Dendritic cell treated with granulocyte-macrophage colony-stimulating factor and Interleukin-4, amounts not matched to agents 40 ng/mL and 50 ng/mL, for 4 days (primary cell): ENCODE measurements at regions not wholly inside any gene's neighbourhood (a gene's known extent, or its start where the extent isn't known, plus 50 kb on each side); places are given as distances from the start of the nearest gene placed in this dataset.

Experiments
- H3K27ac Mint-ChIP-seq: one replicate; pipeline ENCODE4 v1.8.0; 2022; ENCODE audit warnings: mild to moderate bottlenecking, mixed read lengths
- H3K27me3 Mint-ChIP-seq: one replicate; pipeline ENCODE4 v1.8.0; 2022; ENCODE audit warnings: mild to moderate bottlenecking, mixed read lengths
- H3K36me3 Mint-ChIP-seq: one replicate; pipeline ENCODE4 v1.8.0; 2022; ENCODE audit warnings: low read depth, mixed read lengths
- H3K4me1 Mint-ChIP-seq: one replicate; pipeline ENCODE4 v1.8.0; 2022; ENCODE audit warnings: low read depth, mixed read lengths
- H3K4me3 Mint-ChIP-seq: one replicate; pipeline ENCODE4 v1.8.0; 2022; ENCODE audit warnings: mild to moderate bottlenecking, moderate library complexity, mixed read lengths
- H3K9me3 Mint-ChIP-seq: one replicate; pipeline ENCODE4 v1.8.0; 2022; ENCODE audit warnings: mixed read lengths
- intact Hi-C: fragments of 100-400 bp; cut with micrococcal nuclease; formaldehyde crosslinking; loops from one replicate; pipeline ENCODE4 v1.15.0; 2022

DNA sequence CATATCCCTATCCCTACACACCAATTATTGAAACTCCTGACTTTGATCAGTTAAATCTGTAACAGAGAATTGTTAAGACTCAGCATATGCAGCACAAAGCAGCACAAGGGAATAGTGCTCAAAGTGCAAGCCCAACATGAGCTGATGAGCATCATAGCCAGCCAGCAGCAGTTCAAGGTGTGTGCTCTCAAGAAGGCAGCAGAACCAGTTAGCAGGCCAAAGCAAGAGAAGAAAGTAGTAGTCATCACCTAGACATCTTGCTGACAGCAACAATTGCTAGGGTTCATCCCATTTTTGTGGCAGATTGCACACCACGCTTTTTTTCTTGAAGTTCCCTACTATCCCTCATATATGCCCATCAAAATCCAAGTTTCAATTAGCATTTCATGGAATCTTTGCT lies 478.3 kb downstream of the COL11A1 start:
- no peak overlapping the region for H3K27ac Mint-ChIP-seq
- H3K4me1 Mint-ChIP-seq, result no peaks in the 10 kb centered on the region
- H3K4me3 Mint-ChIP-seq, result no peak overlapping the region
- intact Hi-C loops, result no loop called here
- H3K9me3 Mint-ChIP-seq, result no peaks in the 10 kb centered on the region
- H3K36me3 Mint-ChIP-seq, result no peaks in the 10 kb centered on the region
- H3K27me3 Mint-ChIP-seq, result no peaks in the 10 kb centered on the region

DNA sequence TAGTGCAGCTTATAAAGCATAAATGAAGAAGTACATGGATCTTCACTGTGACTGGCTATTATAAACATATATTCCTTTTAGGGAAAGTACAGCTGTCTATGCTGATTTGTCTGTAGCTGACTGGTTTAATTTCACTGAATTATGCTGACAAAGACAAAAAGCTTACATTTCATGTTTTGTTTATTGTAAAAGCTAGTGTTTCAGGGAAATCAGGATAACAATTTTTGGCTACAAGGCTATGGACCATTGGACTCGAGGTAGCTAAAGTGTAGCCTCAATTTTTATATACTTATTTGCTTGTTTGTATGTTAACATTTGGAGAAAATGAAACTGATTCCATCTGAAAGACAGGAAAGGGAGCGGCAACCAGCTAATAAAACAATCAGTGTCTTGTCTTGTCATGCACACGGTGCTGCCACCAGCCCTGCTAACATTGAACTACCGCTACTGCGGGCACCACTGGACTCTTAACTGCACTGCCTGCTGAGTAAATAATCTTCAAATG lies 480.2 kb downstream of the COL11A1 start:
- H3K36me3 Mint-ChIP-seq, result no peaks in the 10 kb centered on the region
- no peaks in the 10 kb centered on the region for H3K27me3 Mint-ChIP-seq
- no peaks in the 10 kb centered on the region for H3K4me1 Mint-ChIP-seq
- no peak overlapping the region for H3K4me3 Mint-ChIP-seq
- no peak overlapping the region for H3K27ac Mint-ChIP-seq
- H3K9me3 Mint-ChIP-seq, result no peaks in the 10 kb centered on the region
- intact Hi-C loops, result no loop called here

DNA sequence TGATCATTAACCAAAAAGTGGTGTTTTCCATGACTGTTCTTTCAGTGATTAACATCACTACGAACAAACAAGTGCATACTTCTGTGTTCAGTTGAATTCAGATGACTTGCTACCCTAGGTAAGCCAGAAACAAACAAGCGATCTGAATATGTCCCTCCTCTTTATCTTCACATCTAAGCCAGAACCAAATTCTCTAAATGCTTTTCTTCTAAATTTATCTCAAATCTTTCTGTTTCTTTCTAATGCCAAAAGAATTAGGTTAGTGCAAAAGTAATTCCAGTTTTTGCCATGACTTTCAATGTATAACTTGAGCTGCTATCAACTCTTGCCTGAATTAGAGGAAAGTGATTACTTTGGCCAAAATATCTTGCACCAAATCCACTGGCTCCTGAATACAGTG lies 481.2 kb downstream of the COL11A1 start:
- Mint-ChIP-seq H3K4me3 (no peak overlapping the region), H3K9me3 (no peaks in the 10 kb centered on the region), H3K4me1 (no peaks in the 10 kb centered on the region), H3K36me3 (no peaks in the 10 kb centered on the region), H3K27ac (no peak overlapping the region), H3K27me3 (no peaks in the 10 kb centered on the region)
- intact Hi-C loops, result no loop called here

DNA sequence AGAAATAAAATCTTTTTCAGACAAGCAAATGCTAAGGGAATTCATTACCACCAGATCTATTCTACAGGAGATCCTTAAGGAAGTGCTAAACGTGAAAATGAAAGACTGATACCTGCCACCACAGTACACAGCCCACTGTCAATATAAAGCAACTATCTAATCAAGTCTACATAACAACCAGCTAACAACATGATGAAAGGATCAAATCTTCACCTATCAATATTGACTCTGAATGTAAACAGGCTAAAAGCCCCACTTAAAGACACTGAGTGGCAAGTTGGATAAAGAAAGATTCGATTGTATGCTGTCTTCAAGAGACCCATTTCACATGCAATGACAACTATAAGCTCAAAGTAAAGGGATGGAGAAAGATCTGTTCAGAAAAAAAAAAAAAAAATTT lies 492.4 kb downstream of the COL11A1 start:
- intact Hi-C loops, result no loop called here
- no peaks in the 10 kb centered on the region for H3K4me1 Mint-ChIP-seq
- H3K27me3 Mint-ChIP-seq, result no peaks in the 10 kb centered on the region
- H3K27ac Mint-ChIP-seq, result no peak overlapping the region
- H3K9me3 Mint-ChIP-seq, result peaks cover 41% of the 10 kb centered on the region
- H3K4me3 Mint-ChIP-seq, result no peak overlapping the region
- H3K36me3 Mint-ChIP-seq, result no peaks in the 10 kb centered on the region

DNA sequence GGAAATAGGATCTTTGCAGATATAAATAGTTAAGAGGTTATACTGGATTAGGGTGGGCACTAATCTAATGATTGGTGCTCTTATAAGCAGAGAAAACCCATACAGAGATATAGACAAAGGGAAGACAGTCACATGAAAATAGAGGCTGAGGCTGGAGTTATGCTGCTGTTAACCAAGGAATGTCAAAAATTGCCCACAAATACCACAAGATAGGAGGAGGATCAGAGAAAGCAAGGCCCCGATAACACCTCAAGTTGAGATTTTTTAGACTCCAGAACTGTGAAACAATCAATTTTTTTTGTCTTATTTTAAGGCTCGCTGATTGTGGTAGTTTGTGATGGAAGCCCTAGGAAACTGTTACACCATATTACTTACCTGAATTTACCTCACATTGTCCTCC lies 513.2 kb downstream of the COL11A1 start:
- H3K36me3 Mint-ChIP-seq, result no peaks in the 10 kb centered on the region
- H3K9me3 Mint-ChIP-seq, result peaks cover 24% of the 10 kb centered on the region
- H3K4me3 Mint-ChIP-seq, result no peak overlapping the region
- H3K4me1 Mint-ChIP-seq, result no peaks in the 10 kb centered on the region
- intact Hi-C loops, result no loop called here
- H3K27me3 Mint-ChIP-seq, result no peaks in the 10 kb centered on the region
- H3K27ac Mint-ChIP-seq, result no peak overlapping the region

DNA sequence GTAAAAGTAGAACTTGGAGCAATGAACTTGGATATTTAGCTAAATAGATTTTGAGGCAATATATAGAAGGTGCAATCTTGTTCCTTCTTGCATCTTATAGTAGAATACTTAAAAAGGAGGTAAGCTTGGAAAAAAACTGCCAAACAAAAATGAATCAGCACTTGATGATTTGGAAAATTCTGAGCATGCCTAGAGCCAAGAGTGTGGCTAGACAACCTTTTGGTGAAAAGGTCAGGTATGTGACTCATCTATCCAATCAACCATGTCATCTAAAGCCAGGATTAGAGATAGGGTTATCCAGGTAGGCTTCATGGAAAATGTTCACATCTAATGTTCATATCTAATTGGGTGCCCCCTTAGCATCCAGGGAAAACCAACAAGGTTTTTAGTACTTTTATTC lies 515.0 kb downstream of the COL11A1 start:
- no peak overlapping the region for H3K27ac Mint-ChIP-seq
- H3K27me3 Mint-ChIP-seq, result no peaks in the 10 kb centered on the region
- H3K9me3 Mint-ChIP-seq, result peaks cover 24% of the 10 kb centered on the region
- intact Hi-C loops, result no loop called here
- H3K4me3 Mint-ChIP-seq, result no peak overlapping the region
- no peaks in the 10 kb centered on the region for H3K36me3 Mint-ChIP-seq
- no peaks in the 10 kb centered on the region for H3K4me1 Mint-ChIP-seq

DNA sequence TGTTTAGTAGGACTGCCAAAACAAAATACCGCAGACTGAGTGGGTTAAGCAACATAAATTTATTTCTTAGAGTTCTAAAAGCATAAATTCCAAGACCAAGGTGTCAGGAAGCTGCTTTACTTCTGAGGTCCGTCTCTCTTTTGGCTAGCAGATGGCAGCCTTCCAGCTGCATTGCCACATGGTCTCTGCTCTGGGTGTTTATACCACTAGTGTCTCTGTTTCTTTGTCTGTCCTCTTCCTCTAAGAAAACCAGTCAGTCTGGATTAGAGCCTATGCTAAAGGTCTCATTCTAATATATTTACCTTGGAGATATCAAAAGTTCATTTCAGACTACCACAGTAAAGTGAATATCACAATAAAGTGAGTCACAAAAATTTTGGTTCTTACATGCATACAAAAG lies 519.8 kb downstream of the COL11A1 start:
- no peak overlapping the region for H3K27ac Mint-ChIP-seq
- no peaks in the 10 kb centered on the region for H3K9me3 Mint-ChIP-seq
- H3K27me3 Mint-ChIP-seq, result no peaks in the 10 kb centered on the region
- intact Hi-C loops, result no loop called here
- H3K4me1 Mint-ChIP-seq, result no peaks in the 10 kb centered on the region
- no peaks in the 10 kb centered on the region for H3K36me3 Mint-ChIP-seq
- H3K4me3 Mint-ChIP-seq, result no peak overlapping the region

DNA sequence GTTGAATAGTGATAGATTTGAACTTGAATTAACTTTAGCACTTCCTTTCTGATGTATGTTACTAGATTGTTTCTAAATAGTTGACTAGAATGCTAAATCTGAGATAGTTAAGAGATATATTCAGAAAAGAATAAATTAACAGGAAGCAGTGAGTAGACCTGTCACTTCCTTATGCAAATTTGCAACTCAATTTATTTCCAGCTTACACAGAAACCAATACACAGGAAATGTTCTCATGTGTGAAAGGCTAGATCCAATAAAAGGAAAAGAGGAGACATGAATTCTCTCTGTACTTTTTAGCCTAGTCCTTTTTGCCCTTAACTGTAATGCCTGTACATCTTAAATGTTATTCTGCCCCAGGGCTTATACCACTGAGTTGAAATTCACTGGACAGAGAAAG lies 522.3 kb downstream of the COL11A1 start:
- no peaks in the 10 kb centered on the region for H3K27me3 Mint-ChIP-seq
- H3K4me1 Mint-ChIP-seq, result no peaks in the 10 kb centered on the region
- intact Hi-C loops, result no loop called here
- no peak overlapping the region for H3K27ac Mint-ChIP-seq
- no peak overlapping the region for H3K4me3 Mint-ChIP-seq
- H3K9me3 Mint-ChIP-seq, result no peaks in the 10 kb centered on the region
- no peaks in the 10 kb centered on the region for H3K36me3 Mint-ChIP-seq

DNA sequence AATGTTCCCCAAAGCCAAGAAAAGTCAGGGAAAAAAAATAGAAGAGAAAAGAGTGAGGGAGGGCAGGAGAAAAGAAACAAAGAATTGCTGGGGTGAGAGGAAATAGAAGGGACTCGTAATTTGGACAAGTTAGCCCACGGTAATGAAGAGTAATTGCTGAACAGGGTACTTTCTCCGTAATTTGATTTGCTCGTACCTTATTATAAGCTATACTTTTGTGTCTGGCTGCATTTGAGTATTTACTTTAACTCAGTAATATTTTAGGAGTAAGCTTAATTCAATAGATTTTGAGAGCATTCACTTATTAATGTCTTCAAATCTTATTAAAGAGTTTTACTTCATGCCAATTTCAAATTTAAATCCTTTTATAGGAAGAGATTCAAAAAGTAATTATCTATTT lies 527.5 kb downstream of the COL11A1 start:
- Mint-ChIP-seq H3K4me1 (no peaks in the 10 kb centered on the region), H3K36me3 (no peaks in the 10 kb centered on the region), H3K27me3 (no peaks in the 10 kb centered on the region), H3K4me3 (no peak overlapping the region), H3K9me3 (no peaks in the 10 kb centered on the region), H3K27ac (no peak overlapping the region)
- intact Hi-C loops, result no loop called here

DNA sequence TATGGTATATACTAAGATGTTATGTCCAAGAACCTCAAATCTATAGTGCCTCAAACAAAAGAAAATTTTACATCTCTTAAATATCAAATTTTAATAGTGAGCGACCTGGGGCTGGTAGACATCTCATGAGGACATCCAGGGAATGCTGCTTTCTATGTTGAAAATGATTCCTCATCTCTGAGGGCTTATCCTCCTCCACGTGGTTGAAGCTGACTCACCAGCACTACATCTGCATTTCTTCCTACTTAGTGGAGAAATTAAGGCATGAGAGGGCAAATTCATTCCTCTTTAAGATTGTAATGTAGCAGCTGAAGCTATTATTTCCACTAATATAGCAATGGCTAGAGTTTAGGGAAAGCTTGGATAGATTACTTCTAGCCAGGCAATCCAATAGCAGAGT lies 529.5 kb downstream of the COL11A1 start:
- intact Hi-C loops, result no loop called here
- Mint-ChIP-seq H3K27ac (no peak overlapping the region), H3K4me1 (no peaks in the 10 kb centered on the region), H3K27me3 (no peaks in the 10 kb centered on the region), H3K4me3 (no peak overlapping the region), H3K9me3 (no peaks in the 10 kb centered on the region), H3K36me3 (no peaks in the 10 kb centered on the region)

DNA sequence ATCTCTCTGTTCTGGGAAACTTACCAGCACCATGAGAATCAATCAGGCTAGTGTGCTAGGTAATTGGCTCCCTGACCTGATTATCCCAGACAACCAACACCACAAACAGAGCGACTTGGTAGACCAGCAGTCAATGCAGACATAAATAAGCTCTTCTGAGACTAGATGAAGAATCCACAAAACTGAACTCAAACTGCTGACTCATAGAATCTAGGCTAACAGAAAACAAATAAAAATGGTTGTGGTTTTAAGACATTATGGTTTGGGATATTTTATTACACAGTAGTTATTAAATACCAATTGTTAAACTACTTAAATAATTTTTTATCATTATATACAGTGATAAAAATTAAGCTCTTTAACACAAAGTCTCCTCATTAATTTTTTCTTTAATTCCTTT lies 535.7 kb downstream of the COL11A1 start:
- intact Hi-C loops, result no loop called here
- H3K36me3 Mint-ChIP-seq, result no peaks in the 10 kb centered on the region
- no peaks in the 10 kb centered on the region for H3K27me3 Mint-ChIP-seq
- H3K27ac Mint-ChIP-seq, result no peak overlapping the region
- H3K4me1 Mint-ChIP-seq, result no peaks in the 10 kb centered on the region
- no peak overlapping the region for H3K4me3 Mint-ChIP-seq
- no peaks in the 10 kb centered on the region for H3K9me3 Mint-ChIP-seq

DNA sequence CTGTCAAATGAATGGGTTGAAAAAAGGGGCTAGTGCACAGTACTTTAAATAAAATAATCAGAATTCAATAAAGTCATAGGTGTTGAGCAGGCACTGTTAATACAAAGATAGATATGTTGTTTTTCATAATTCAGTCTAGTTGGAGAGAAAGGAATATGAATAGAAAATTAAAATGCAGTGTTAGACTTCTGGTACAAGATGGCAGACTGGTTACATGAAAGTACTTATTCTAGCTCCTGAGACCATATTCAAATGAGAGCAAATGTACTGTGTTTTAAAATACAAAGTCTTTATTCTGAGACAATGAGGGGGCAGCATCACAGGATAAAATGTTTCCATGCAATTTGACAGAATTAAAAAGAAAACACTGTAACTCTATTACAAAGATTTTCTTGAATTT lies 542.1 kb downstream of the COL11A1 start:
- Mint-ChIP-seq H3K4me1 (no peaks in the 10 kb centered on the region), H3K4me3 (no peak overlapping the region), H3K27me3 (no peaks in the 10 kb centered on the region), H3K36me3 (no peaks in the 10 kb centered on the region), H3K9me3 (peaks cover 8% of the 10 kb centered on the region), H3K27ac (no peak overlapping the region)
- intact Hi-C loops, result no loop called here

DNA sequence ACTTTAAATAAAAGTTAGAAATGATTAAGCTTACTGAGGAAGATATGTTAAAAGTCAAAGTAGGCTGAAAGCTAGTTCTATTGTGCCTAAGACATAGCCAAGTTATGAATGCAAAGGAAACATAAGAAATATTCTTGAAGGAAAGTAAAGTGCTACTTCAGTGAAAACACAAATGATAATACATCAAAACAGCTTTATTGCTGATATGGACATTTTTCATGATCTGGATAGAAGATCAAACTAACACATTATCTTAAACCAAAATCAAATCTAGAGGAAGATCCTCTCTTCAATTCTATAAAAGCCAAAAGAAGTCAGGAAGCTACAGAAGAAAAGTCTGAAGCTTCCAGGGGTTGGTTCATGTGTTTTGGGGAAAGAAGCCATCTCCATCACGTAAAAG lies 545.9 kb downstream of the COL11A1 start:
- Mint-ChIP-seq H3K27ac (no peak overlapping the region), H3K9me3 (peaks cover 39% of the 10 kb centered on the region)
- intact Hi-C loops, result no loop called here

DNA sequence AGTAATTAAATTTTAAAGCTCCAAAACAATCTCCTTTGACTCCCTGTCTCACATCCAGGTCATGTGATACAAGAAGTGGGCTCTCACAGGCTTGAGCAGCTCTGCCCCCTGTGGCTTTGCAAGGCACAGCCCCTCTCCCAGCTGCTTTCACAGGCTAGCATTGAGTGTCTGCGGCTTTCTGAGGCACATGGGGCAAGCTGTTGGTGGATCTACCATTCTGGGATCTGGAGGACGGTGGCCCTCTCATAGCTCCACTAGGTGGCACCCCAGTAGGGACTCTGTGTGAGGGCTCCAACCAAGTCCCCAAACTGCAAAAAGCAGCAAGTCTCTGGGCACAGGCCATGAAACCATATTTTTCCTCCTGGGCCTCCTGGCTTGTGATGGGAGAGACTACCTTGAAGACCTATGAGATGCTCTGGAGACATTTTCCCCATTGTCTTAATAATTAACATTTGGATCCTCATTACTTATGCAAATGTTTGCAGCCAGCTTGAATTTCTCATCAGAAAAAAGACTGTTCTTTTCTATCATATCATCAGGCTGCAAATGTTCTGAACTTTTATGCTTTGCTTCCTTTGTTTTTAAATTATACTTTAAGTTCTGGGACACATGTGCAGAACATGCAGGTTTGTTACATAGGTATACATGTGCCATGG lies 554.1 kb upstream of the OLFM3 start:
- Mint-ChIP-seq H3K36me3 (no peaks in the 10 kb centered on the region), H3K9me3 (peaks cover 48% of the 10 kb centered on the region), H3K4me3 (no peak overlapping the region), H3K27me3 (no peaks in the 10 kb centered on the region), H3K4me1 (no peaks in the 10 kb centered on the region), H3K27ac (no peak overlapping the region)
- intact Hi-C loops, result no loop called here

More for the DNA sequence above, 545.9 kb downstream of the COL11A1 start:
- H3K27me3 Mint-ChIP-seq, result no peaks in the 10 kb centered on the region
- H3K36me3 Mint-ChIP-seq, result no peaks in the 10 kb centered on the region
- no peak overlapping the region for H3K4me3 Mint-ChIP-seq
- H3K4me1 Mint-ChIP-seq, result no peaks in the 10 kb centered on the region

DNA sequence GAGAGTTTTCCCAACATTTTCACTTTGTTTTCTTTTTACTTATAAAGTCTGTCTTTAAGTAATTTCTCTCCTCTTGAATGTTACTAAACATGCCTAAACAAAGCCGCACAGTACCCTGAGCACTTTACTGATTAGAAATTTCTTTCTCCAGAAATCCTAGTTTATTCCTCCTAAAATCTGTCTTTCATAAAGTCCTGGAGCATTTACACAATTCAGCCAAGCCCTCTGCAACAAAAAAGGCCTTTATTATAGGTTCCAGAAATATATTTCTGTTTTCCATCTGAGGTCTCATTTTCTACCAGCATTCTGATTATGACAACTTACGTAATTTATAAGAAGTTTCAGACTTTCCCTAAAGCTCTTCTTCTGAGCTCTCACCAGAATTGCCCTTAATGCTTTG lies 549.5 kb upstream of the OLFM3 start:
- Mint-ChIP-seq H3K4me3 (no peak overlapping the region), H3K9me3 (peaks cover 8% of the 10 kb centered on the region), H3K36me3 (no peaks in the 10 kb centered on the region), H3K27ac (no peak overlapping the region), H3K27me3 (no peaks in the 10 kb centered on the region), H3K4me1 (no peaks in the 10 kb centered on the region)
- intact Hi-C loops, result no loop called here
